ENCODE measurements at regions not wholly inside any gene's neighbourhood (a gene's known extent, or its start where the extent isn't known, plus 50 kb on each side); places are given as distances from the start of the nearest gene placed in this dataset.
"Not testable (repeated sequence)": the region's sequence is repeated elsewhere in the genome, so short reads cannot be mapped to it uniquely, and the experiment has no call there.

- intact Hi-C loops (cut with DNase I) = no loop called here
- DNase-seq (peak; percentile 50), ATAC-seq (peak; percentile 47 to 61)
These were observed 81.0 kb upstream of the FGF3 start for GRCh38 chr11:69899957-69900821.

DNA sequence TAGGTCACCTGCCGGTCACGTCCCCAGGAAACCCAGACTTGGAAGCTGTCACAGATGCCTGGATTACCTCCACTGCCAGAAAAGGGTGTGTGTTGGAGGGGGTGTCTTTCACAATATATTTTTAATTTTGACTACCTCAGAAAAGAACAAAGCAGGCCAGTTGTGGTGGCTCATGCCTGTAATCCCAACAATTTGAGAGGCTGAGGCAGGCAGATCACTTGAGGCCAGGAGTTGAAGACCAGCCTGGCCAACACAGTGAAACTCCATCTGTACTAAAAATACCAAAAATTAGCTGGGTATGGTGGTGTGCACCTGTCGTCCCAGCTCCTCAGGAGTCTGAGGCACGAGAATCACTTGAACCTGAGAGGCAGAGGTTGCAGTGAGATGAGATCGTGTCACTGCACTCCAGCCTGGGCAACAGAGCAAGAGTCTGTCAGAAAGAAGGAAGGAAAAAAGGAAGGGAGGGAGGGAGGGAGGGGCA lies 81.6 kb upstream of the FGF3 start:
- intact Hi-C loops (cut with DNase I); DNase-seq; ATAC-seq: not testable (repeated sequence)

GRCh38 chr11:69902337-69902736 lies 83.1 kb upstream of the FGF3 start:
- intact Hi-C loops (cut with DNase I) = no loop called here
- ATAC-seq (no peak), DNase-seq (no peak)

- no peak for DNase-seq
- intact Hi-C loops (cut with DNase I) = no loop called here
These were observed 84.0 kb upstream of the FGF3 start for GRCh38 chr11:69903211-69903610.

GRCh38 chr11:69904161-69904973 lies 85.2 kb upstream of the FGF3 start:
- intact Hi-C loops (cut with DNase I) = no loop called here
- ATAC-seq = no peak
- no peak for DNase-seq

More at GRCh38 chr11:69903211-69903610, 84.0 kb upstream of the FGF3 start:
- peak in 1 of 2 donors; percentile 31 for ATAC-seq

GRCh38 chr11:69904974-69905535 lies 85.8 kb upstream of the FGF3 start:
- no peak for ATAC-seq
- no peak for DNase-seq
- intact Hi-C loops (cut with DNase I) = no loop called here

DNA sequence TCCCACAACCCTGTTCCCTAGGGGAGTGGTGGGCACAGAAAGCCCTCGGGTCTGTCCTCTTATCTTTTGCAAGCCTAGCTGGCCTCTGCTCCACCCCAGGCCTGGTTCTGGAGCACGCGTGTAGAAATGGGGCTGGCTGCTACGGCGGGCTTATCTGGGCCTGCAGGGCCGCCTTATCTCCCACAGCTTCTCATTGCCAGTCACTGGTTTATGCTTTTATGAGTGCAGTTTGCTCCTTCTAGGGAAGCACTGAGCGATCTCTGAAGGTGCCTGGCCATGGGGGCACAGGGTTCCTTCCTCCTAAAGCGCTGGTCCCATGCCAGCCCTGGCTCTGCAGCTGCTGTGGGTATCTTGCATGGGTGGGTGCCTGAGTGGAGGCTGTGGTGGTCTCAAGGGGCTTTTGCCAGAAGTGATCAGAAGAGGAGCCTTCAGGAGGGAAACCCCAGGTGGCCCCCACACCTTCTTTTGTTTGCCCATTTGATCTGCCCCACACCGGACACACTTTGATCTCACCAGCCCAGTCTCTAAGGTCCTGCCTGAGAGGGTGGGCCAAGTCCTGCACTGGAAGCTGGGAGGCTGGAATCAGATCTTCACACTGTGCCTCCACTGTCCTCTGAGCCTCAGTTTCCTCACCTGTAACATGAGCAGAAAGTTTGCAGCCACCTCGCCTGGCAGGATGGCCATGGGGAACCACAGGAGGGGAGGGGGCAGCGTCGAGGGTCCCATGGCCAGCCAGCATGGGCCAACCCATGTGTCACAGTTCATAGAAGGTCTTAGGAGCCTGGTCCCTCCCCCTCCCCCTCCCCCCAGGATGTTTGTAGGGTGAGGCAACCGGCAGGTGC lies 86.6 kb upstream of the FGF3 start:
- intact Hi-C loops (cut with DNase I) = no loop called here
- no peak for DNase-seq
- peak; percentile 56 for ATAC-seq

- DNase-seq (no peak), ATAC-seq (no peak)
- intact Hi-C loops (cut with DNase I) = no loop called here
These were observed 87.3 kb upstream of the FGF3 start for GRCh38 chr11:69906453-69906907.

GRCh38 chr11:69907611-69908010 lies 88.4 kb upstream of the FGF3 start:
- intact Hi-C loops (cut with DNase I) = no loop called here
- ATAC-seq = no peak
- no peak for DNase-seq

GRCh38 chr11:69908511-69909220 lies 89.5 kb upstream of the FGF3 start:
- DNase-seq (no peak), ATAC-seq (no peak)

DNA sequence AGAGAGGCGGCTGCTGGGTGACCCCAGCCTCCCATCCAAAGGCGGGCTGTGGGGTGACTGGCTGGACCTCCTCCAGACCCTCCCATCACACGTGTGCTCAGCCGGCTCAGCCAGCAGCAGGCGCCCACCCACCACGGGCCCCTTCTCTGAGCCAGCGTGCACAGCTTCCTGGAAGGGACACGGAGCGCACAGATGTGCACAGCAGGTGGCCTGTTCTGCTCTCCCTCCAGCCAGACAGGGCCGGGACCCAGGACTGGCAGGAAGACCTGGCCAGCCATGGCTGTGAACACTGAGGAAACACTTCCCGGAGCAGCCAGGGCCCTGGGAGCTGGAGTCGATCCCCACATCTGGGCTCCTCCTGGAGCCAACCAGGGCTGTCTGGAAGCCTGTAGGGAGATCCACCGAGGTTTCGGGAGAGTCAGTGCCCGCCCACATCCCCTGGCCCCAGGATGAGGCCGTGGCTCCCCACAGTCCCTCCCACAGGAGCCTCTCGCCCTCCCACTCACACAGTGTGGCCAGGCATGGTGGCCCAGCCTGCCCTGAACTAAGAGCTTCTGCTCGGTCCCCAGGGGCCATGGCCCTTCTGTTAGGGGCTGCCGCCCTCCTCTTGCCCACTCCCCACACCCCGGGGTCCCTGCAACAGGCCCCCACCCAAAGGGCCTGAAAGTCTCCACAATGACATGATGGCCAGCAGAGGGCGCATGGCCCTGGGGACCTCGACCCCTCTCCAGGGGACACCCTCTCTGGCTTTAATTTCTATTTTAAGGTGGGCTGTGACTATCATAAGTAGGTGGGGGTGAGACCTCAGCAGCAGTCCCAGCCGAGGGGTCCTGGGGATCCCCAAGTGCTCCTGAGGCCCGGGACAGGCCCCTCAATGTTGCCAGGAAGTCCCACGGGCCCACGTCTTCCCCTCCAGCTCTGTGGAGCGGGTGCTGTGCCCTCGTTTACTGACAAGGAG lies 90.6 kb upstream of the FGF3 start:
- DNase-seq (no peak), ATAC-seq (peak; percentile 12 to 27)
- intact Hi-C loops (cut with DNase I) = no loop called here

More at GRCh38 chr11:69908511-69909220, 89.5 kb upstream of the FGF3 start:
- intact Hi-C loops (cut with DNase I) = no loop called here

GRCh38 chr11:69910519-69911309 lies 91.5 kb upstream of the FGF3 start:
- intact Hi-C loops (cut with DNase I) = no loop called here
- no peak for ATAC-seq
- no peak for DNase-seq

GRCh38 chr11:69911310-69912160 lies 92.3 kb upstream of the FGF3 start:
- DNase-seq = no peak
- intact Hi-C loops (cut with DNase I) = no loop called here
- no peak for ATAC-seq

GRCh38 chr11:69912161-69912910 lies 93.1 kb upstream of the FGF3 start:
- intact Hi-C loops (cut with DNase I) = no loop called here
- DNase-seq = no peak
- ATAC-seq = no peak

All from left cardiac atrium (tissue), 4 donors.